ENCODE measurements at regions not wholly inside any gene's neighbourhood (a gene's known extent, or its start where the extent isn't known, plus 50 kb on each side); places are given as distances from the start of the nearest gene placed in this dataset.

GRCh38 chr15:37847776-37848175, 86.7 kb upstream of the TMCO5A start:
- no peak for TF ChIP-seq CTCF (conservative IDR thresholded peaks at IDR 0.05)
- Histone ChIP-seq H2AFZ (ENCODE audit: low read length) (no peak overlapping the region), H2AK5ac (ENCODE audit: insufficient read length, low read length) (no peak overlapping the region), H3K18ac (ENCODE audit: insufficient read length, low read depth, low read length) (no peak overlapping the region), H2BK12ac (ENCODE audit: insufficient read length, low read depth, low read length) (no peak overlapping the region), H3K14ac (ENCODE audit: insufficient read depth, low read length) (no peak overlapping the region), H2BK15ac (ENCODE audit: low read depth, low read length) (no peak overlapping the region), H3K56ac (ENCODE audit: insufficient read length, low read depth, low read length) (no peak overlapping the region), H3K27me3 (ENCODE audit: insufficient read depth, low read length) (no peaks in the 10 kb centered on the region), H3K4me2 (ENCODE audit: insufficient read depth, insufficient read length, low read length) (no peak overlapping the region), H4K8ac (replicated peaks; ENCODE audit: insufficient read length, low read depth, low read length) (no peak overlapping the region), H3K4me1 (ENCODE audit: insufficient read depth, low read length) (no peaks in the 10 kb centered on the region), H3K23me2 (ENCODE audit: insufficient read length, low read depth, low read length, poor library complexity, severe bottlenecking) (no peaks in the 10 kb centered on the region), H4K5ac (ENCODE audit: insufficient read length, low read depth, low read length) (no peak overlapping the region), H3K27ac (ENCODE audit: insufficient read length, low read depth, low read length) (no peak overlapping the region), H3K79me1 (ENCODE audit: insufficient read depth, low read depth, low read length, poor library complexity, severe bottlenecking) (no peaks in the 10 kb centered on the region), H3K9ac (ENCODE audit: extremely low read depth, insufficient read length, low read length) (no peak overlapping the region), H3K4ac (ENCODE audit: low read depth, low read length) (no peak overlapping the region), H4K20me1 (ENCODE audit: control insufficient read depth, insufficient read depth, insufficient read length) (no peaks in the 10 kb centered on the region), H4K91ac (ENCODE audit: insufficient read length, low read depth, low read length) (no peak overlapping the region), H2BK120ac (ENCODE audit: low read depth, low read length, poor library complexity, severe bottlenecking) (no peak overlapping the region), H3K23ac (ENCODE audit: insufficient read length, low read depth, low read length) (no peak overlapping the region), H2BK20ac (ENCODE audit: low read depth, low read length, poor library complexity, severe bottlenecking) (no peak overlapping the region), H2BK5ac (ENCODE audit: insufficient read length, low read length) (no peak overlapping the region), H3K79me2 (ENCODE audit: insufficient read depth, low read length) (no peaks in the 10 kb centered on the region), H3K9me3 (ENCODE audit: control insufficient read depth, low read depth, low read length) (no peaks in the 10 kb centered on the region), H3T11ph (ENCODE audit: low read length) (no peak overlapping the region)
- H3K27me3 Mint-ChIP-seq (ENCODE audit: low read depth) = no peaks in the 10 kb centered on the region
- no peaks in the 10 kb centered on the region for H3K36me3 Mint-ChIP-seq (ENCODE audit: insufficient read depth in 1 of 3, low read depth in 3 of 3)
- no peak overlapping the region for H3K4me3 Mint-ChIP-seq
- DNase-seq = no peak
- H3K27ac Mint-ChIP-seq = no peak overlapping the region
- H3K4me1 Mint-ChIP-seq = peaks cover 0 to 3% of the 10 kb centered on the region in 2 experiments; a peak in 1 of 4 replicates
- peaks cover 0 to 11% of the 10 kb centered on the region in 2 experiments; a peak in 2 of 5 replicates for H3K9me3 Mint-ChIP-seq
- WGBS (ENCODE audit: extremely low coverage, insufficient read length, low lambda C conversion rate) = no CpG with 5 or more reads among the region's 3 CpGs
